Epithelial cell of esophagus (primary cell): ENCODE measurements at regions not wholly inside any gene's neighbourhood (a gene's known extent, or its start where the extent isn't known, plus 50 kb on each side); places are given as distances from the start of the nearest gene placed in this dataset.

Source experiments
- DNase-seq: peaks from one replicate; pipeline ENCODE4 v3.0.0; 2010; ENCODE audit warnings: low read depth
- H3K4me3 ChIP-seq: 2 replicates; pipeline ENCODE4 v1.5.1; 2011; ENCODE audit warnings: mild to moderate bottlenecking, low read length, control low read depth
- TF ChIP-seq, protein P1 (sequence below): IDR thresholded peaks from 2 replicates; pipeline ENCODE4 v1.5.1; 2011; ENCODE audit warnings: low read depth, mild to moderate bottlenecking, low read length, control low read depth, inconsistent platforms; ENCODE audit not compliant: insufficient read depth; ENCODE audit errors: missing control alignments

DNA sequence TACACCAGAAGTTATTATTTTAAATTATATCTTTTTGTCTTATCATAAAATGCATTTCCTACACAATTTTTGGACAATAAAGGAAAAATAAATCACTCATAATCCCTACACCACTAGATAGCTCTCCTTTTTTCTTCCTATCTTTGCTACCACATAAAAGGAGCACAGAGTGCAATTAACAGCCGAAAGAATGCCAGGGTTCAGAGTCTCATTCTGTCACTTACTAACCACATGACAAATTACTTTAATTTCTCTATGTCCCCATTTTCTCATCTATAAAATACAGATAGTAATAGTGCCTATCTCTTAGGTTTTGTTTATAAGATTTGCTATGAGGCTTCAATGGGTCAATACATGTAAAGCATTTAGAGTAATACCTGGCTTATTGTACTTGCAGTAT lies 158.7 kb upstream of the GRIN3A start:
- no peak for DNase-seq
- no peak overlapping the region for H3K4me3 ChIP-seq

DNA sequence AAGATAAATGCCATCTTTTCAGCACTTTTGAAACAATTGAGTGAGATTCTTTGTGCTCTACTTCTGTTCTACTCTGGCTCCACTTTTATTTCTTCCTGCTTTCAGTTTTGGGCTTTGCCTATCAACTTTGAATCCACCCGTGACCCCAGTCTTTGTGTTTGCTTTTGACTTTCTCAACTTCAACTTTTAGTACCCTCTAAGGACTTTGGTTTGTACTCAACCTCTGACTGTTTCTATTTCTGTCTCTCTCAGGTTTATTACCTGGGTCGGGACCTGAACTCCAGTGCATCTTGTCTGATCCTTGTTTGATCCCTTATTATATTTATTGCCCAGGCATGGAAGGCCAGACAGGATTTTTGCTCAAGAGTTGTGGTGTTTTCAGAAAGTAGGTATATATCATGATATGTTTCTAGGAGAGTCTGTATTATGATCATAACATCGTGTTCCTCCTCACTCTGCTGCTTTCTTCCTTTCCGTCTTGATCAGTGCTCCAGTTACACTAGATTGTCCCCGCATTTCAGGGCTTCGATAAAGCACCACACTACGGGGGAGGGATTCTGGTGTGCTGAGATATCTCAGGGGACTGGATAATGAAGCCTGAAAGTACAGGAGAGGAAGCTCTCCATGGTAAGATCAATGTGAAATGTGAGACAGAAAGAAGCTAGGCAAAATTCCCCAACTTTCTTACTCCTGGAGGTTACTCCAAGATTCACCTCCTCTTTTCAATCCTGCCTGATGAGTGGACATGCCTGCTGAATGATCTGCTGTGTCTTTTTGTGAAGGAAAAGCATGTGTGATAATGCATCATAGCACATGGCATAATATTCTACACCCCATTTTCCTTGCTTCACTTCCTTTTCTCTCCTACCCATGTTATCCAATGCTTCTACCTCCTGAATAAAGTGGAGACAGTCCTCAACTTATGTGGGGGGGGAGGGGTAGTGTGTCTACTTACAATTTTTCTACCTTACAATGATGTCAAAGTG lies 155.5 kb upstream of the GRIN3A start:
- no peak overlapping the region for H3K4me3 ChIP-seq
- DNase-seq, result no peak
- TF ChIP-seq, protein P1, sequence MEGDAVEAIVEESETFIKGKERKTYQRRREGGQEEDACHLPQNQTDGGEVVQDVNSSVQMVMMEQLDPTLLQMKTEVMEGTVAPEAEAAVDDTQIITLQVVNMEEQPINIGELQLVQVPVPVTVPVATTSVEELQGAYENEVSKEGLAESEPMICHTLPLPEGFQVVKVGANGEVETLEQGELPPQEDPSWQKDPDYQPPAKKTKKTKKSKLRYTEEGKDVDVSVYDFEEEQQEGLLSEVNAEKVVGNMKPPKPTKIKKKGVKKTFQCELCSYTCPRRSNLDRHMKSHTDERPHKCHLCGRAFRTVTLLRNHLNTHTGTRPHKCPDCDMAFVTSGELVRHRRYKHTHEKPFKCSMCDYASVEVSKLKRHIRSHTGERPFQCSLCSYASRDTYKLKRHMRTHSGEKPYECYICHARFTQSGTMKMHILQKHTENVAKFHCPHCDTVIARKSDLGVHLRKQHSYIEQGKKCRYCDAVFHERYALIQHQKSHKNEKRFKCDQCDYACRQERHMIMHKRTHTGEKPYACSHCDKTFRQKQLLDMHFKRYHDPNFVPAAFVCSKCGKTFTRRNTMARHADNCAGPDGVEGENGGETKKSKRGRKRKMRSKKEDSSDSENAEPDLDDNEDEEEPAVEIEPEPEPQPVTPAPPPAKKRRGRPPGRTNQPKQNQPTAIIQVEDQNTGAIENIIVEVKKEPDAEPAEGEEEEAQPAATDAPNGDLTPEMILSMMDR, result no peak

More for the DNA sequence above, 158.7 kb upstream of the GRIN3A start:
- TF ChIP-seq, protein P1, result no peak

DNA sequence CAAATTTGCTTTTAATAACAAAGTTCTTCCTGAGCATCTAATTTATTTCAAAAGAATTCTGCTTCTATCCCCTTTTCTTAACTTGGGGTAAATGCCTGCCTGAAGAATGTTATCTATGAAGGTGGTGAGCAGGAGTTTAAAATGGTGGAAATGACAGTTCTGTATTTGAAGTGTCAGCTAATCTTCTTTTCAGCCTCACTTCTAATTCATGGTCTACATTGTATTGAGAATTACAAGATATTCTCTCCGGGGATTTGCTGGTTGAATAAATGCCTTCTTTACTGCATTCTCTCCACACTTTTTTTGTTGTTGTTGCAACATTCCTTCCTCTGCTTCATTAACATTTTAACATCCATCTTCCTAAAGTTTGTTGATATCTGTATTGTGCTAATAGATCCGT lies 143.1 kb upstream of the GRIN3A start:
- H3K4me3 ChIP-seq, result no peak overlapping the region
- TF ChIP-seq, protein P1, result no peak
- no peak for DNase-seq

DNA sequence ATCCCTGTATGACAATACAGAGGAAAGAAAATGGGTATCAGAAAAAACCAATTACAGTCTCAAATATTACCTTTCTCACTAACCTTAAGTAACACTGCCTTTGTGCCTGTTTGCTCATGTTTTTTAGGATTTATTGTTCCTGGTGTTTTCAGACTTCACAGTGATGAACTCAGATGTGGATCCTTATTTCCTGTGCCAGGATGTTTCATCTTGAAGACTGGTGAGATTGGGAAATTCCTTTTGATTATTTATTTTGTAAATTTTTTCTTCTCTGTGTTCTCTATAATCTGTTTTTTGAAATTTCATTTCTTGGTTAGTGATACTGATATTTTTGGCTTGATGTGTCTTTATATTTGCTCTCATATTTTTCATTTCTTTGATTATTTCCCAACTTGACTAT lies 142.4 kb upstream of the GRIN3A start:
- no peak for DNase-seq

DNA sequence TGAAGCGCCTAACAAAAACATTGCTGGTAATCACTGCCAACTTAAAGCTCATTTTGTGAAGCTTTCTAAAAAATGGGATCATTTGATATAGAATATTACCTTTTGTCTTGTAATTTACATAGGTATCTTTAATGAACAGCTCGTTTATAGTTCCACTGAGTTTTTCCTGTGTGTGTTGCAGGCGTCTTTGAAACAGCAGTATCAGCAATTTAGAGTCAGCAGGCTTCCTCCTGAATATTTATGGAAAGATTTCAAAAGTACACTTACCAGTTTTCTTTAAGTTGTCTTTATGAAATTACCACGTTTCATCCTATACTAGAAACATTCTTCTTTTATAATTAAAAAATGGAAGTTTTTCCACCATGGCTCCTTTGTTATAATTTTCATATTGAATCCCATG lies 140.3 kb upstream of the GRIN3A start:
- H3K4me3 ChIP-seq, result no peak overlapping the region
- no peak for DNase-seq
- TF ChIP-seq, protein P1, result no peak

More for the DNA sequence above, 142.4 kb upstream of the GRIN3A start:
- H3K4me3 ChIP-seq, result no peak overlapping the region
- TF ChIP-seq, protein P1, result no peak

DNA sequence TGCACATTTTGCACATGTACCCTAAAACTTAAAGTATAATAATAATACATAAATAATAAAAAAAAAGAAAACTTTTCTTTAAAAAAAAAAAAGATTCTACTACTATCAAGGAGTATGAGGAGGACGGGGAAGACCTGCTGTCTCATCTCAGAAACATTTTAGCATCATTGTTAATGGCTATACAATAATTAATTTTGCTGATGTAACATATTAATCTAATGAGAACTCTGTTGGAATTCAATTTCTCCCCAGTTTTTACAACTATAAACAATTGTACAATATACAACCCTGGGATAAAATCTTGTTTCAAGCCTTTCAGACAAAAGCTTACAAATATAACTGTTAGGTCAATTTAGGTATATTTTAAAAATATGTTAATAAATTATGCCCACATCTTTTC lies 139.0 kb upstream of the GRIN3A start:
- TF ChIP-seq, protein P1, result no peak
- DNase-seq, result no peak
- no peak overlapping the region for H3K4me3 ChIP-seq
